GM13977 (cell line): ENCODE measurements at regions not wholly inside any gene's neighbourhood (a gene's known extent, or its start where the extent isn't known, plus 50 kb on each side); places are given as distances from the start of the nearest gene placed in this dataset.

Experiments
- DNase-seq: peaks from one replicate; pipeline ENCODE4 v3.0.0; 2012; ENCODE audit warnings: low spot score
- CTCF ChIP-seq: IDR thresholded peaks from 2 replicates; pipeline ENCODE4 v1.5.1; 2012; ENCODE audit warnings: mild to moderate bottlenecking, control low read depth; ENCODE audit not compliant: insufficient read depth; ENCODE audit errors: extremely low read depth, missing control alignments
- in situ Hi-C: fragments of 300-500 bp; cut with MboI; formaldehyde crosslinking; loops from one replicate; pipeline ENCODE4 v1.12.0; 2022; ENCODE audit warnings: low sequenced_read_pairs, low pct_unique_long_range_greater_than_20kb, mixed read lengths, inconsistent platforms; ENCODE audit not compliant: unreplicated experiment

- in situ Hi-C loops: no loop called here
- DNase-seq: no peak
- no peak for TF ChIP-seq CTCF
These were observed 153.5 kb downstream of the HDGFL1 start for GRCh38 chr6:22722913-22723312.

GRCh38 chr6:22726966-22727365 is 157.6 kb downstream of the HDGFL1 start:
- DNase-seq: no peak
- TF ChIP-seq CTCF: no peak
- in situ Hi-C loops: no loop called here

- in situ Hi-C loops: no loop called here
- DNase-seq: no peak
- TF ChIP-seq CTCF: no peak
These were observed 158.3 kb downstream of the HDGFL1 start for GRCh38 chr6:22727710-22728109.

- DNase-seq: no peak
- in situ Hi-C loops: no loop called here
- no peak for TF ChIP-seq CTCF
These were observed 163.0 kb downstream of the HDGFL1 start for GRCh38 chr6:22732176-22732970.

GRCh38 chr6:22736740-22737139 is 167.4 kb downstream of the HDGFL1 start:
- in situ Hi-C loops: no loop called here
- DNase-seq: no peak

GRCh38 chr6:22737331-22737730 is 168.0 kb downstream of the HDGFL1 start:
- DNase-seq: no peak
- in situ Hi-C loops: no loop called here
- peak; percentile 37 for TF ChIP-seq CTCF

More at GRCh38 chr6:22736740-22737139, 167.4 kb downstream of the HDGFL1 start:
- no peak for TF ChIP-seq CTCF

- in situ Hi-C loops: no loop called here
- TF ChIP-seq CTCF: no peak
- no peak for DNase-seq
These were observed 168.8 kb downstream of the HDGFL1 start for GRCh38 chr6:22738194-22738593.
